Caco-2 (cell line): ENCODE measurements at regions not wholly inside any gene's neighbourhood (a gene's known extent, or its start where the extent isn't known, plus 50 kb on each side); places are given as distances from the start of the nearest gene placed in this dataset.

ENCODE experiments used
- BruUV-seq: library from RNA; stranded (reverse); fragments of 400-500 nt; replicated peaks from 2 replicates; lab custom pipeline; 2021; lab: Mats Ljungman, UMichigan
- CTCF ChIA-PET: fragments of 300-600 bp; sonication (Branson Sonifier 250); formaldehyde crosslinking; loops from one replicate; lab custom pipeline; 2022; ENCODE audit warnings: antibody characterized with exemption; lab: Charles Lee
- POLR2A ChIA-PET: fragments of 300-600 bp; sonication (Branson Sonifier 250); formaldehyde crosslinking; loops from one replicate; lab custom pipeline; 2022; ENCODE audit warnings: antibody characterized with exemption; lab: Charles Lee
- DNase-seq, 2 experiments: peaks; one replicate each; pipeline versions ENCODE4 v3.0.0 to v3.0.0-alpha.2; 2020 to 2022
- H3K27me3 ChIP-seq: replicated peaks from 2 replicates; pipeline ENCODE4 v1.6.0; 2011; ENCODE audit warnings: low read length; ENCODE audit not compliant: control insufficient read depth, insufficient read depth
- H3K36me3 ChIP-seq: 2 replicates; pipeline ENCODE4 v1.5.1; 2011; ENCODE audit warnings: low read length; ENCODE audit not compliant: control insufficient read depth, insufficient read depth
- H3K4me1 ChIP-seq: fragments of 250-450 bp; sonication (Bioruptor Pico); 2 replicates; pipeline ENCODE4 v1.5.1; 2020; ENCODE audit warnings: mild to moderate bottlenecking
- H3K4me3 ChIP-seq: 2 replicates; pipeline ENCODE4 v1.5.1; 2011; ENCODE audit warnings: low read depth, mild to moderate bottlenecking, control low read depth, low read length
- H3K9me3 ChIP-seq: fragments of 250-450 bp; sonication (Bioruptor Pico); 2 replicates; pipeline ENCODE4 v1.5.1; 2020; ENCODE audit warnings: mild to moderate bottlenecking, moderate library complexity
- H3K27ac Mint-ChIP-seq: one replicate; pipeline ENCODE4 v1.8.0; 2022; ENCODE audit warnings: mixed read lengths; ENCODE audit not compliant: unreplicated experiment
- H3K27me3 Mint-ChIP-seq: one replicate; pipeline ENCODE4 v1.8.0; 2022; ENCODE audit warnings: mixed read lengths; ENCODE audit not compliant: insufficient read depth, unreplicated experiment
- H3K36me3 Mint-ChIP-seq: one replicate; pipeline ENCODE4 v1.8.0; 2022; ENCODE audit warnings: mild to moderate bottlenecking, mixed read lengths; ENCODE audit not compliant: insufficient read depth, unreplicated experiment
- H3K4me1 Mint-ChIP-seq: one replicate; pipeline ENCODE4 v1.8.0; 2022; ENCODE audit warnings: low read depth, mixed read lengths; ENCODE audit not compliant: unreplicated experiment
- H3K4me3 Mint-ChIP-seq: one replicate; pipeline ENCODE4 v1.8.0; 2022; ENCODE audit warnings: mild to moderate bottlenecking, moderate library complexity, mixed read lengths; ENCODE audit not compliant: unreplicated experiment
- H3K9me3 Mint-ChIP-seq: one replicate; pipeline ENCODE4 v1.8.0; 2022; ENCODE audit warnings: mixed read lengths; ENCODE audit not compliant: unreplicated experiment
- CTCF ChIP-seq, 2 experiments: fragments of 200-600 bp in 1 of 2; IDR thresholded peaks; 1 replicate in 1 of 2; 2 replicates in 1 of 2; pipeline versions ENCODE4 v1.5.1 to v1.8.0; 2011 to 2022; ENCODE audit warnings: antibody characterized with exemption in 1 of 2, control low read depth in 1 of 2, inconsistent platforms in 1 of 2, low read depth in 1 of 2, low read length in 1 of 2, mild to moderate bottlenecking in 1 of 2, moderate library complexity in 1 of 2; ENCODE audit not compliant: insufficient read depth in 1 of 2, severe bottlenecking in 1 of 2, unreplicated experiment in 1 of 2
- intact Hi-C: fragments of 100-400 bp; cut with micrococcal nuclease; formaldehyde crosslinking; loops from one replicate; pipeline ENCODE4 v1.10.0; 2022; ENCODE audit not compliant: unreplicated experiment

GRCh38 chr15:46591462-46591861 is 956.6 kb downstream of the SQOR start:
- peaks cover 14% of the 10 kb centered on the region for H3K9me3 Mint-ChIP-seq
- intact Hi-C loops = no loop called here
- Histone ChIP-seq H3K27me3 (no peaks in the 10 kb centered on the region), H3K9me3 (no peaks in the 10 kb centered on the region), H3K36me3 (no peaks in the 10 kb centered on the region), H3K4me3 (no peak overlapping the region), H3K4me1 (no peaks in the 10 kb centered on the region; the same call in 1 of the 2 replicates)
- POLR2A ChIA-PET = no interaction called here
- no peaks in the 10 kb centered on the region for H3K4me1 Mint-ChIP-seq
- no peaks in the 10 kb centered on the region for H3K36me3 Mint-ChIP-seq
- CTCF ChIA-PET = no interaction called here
- no peak for TF ChIP-seq CTCF (IDR thresholded peaks at IDR 0.05; ENCODE audit: insufficient read depth in 1 of 2, low read depth in 1 of 2, low read length in 1 of 2, severe bottlenecking in 1 of 2, unreplicated experiment in 1 of 2)
- H3K27ac Mint-ChIP-seq = no peak overlapping the region
- no peak overlapping the region for H3K4me3 Mint-ChIP-seq
- no TSS peak for BruUV-seq
- no peaks in the 10 kb centered on the region for H3K27me3 Mint-ChIP-seq
- no peak for DNase-seq

- H3K36me3 ChIP-seq = no peaks in the 10 kb centered on the region
- no peak overlapping the region for H3K4me3 Mint-ChIP-seq
- no peak for DNase-seq
- TF ChIP-seq CTCF (IDR thresholded peaks at IDR 0.05; ENCODE audit: insufficient read depth in 1 of 2, low read depth in 1 of 2, low read length in 1 of 2, severe bottlenecking in 1 of 2, unreplicated experiment in 1 of 2) = no peak
- CTCF ChIA-PET = no interaction called here
- no peaks in the 10 kb centered on the region for H3K27me3 ChIP-seq
- peaks cover 8% of the 10 kb centered on the region for H3K9me3 Mint-ChIP-seq
- no peaks in the 10 kb centered on the region for H3K27me3 Mint-ChIP-seq
- H3K4me3 ChIP-seq = no peak overlapping the region
- H3K36me3 Mint-ChIP-seq = no peaks in the 10 kb centered on the region
- H3K9me3 ChIP-seq = no peaks in the 10 kb centered on the region
- H3K27ac Mint-ChIP-seq = no peak overlapping the region
- POLR2A ChIA-PET = no interaction called here
- no peaks in the 10 kb centered on the region for H3K4me1 Mint-ChIP-seq
- intact Hi-C loops = no loop called here
- BruUV-seq = no TSS peak
- no peaks in the 10 kb centered on the region; the same call in 1 of the 2 replicates for H3K4me1 ChIP-seq
These were observed 960.2 kb downstream of the SQOR start for GRCh38 chr15:46595016-46595415.

GRCh38 chr15:46607077-46607476 is 972.2 kb downstream of the SQOR start:
- Mint-ChIP-seq H3K27ac (no peak overlapping the region), H3K4me1 (no peaks in the 10 kb centered on the region), H3K36me3 (no peaks in the 10 kb centered on the region), H3K9me3 (no peaks in the 10 kb centered on the region), H3K27me3 (no peaks in the 10 kb centered on the region), H3K4me3 (no peak overlapping the region)
- Histone ChIP-seq H3K36me3 (no peaks in the 10 kb centered on the region), H3K27me3 (no peaks in the 10 kb centered on the region), H3K4me3 (no peak overlapping the region), H3K9me3 (no peaks in the 10 kb centered on the region), H3K4me1 (no peaks in the 10 kb centered on the region)
- CTCF ChIA-PET = no interaction called here
- BruUV-seq = no TSS peak
- DNase-seq = no peak
- intact Hi-C loops = no loop called here
- POLR2A ChIA-PET = no interaction called here
- no peak for TF ChIP-seq CTCF (IDR thresholded peaks at IDR 0.05; ENCODE audit: insufficient read depth in 1 of 2, low read depth in 1 of 2, low read length in 1 of 2, severe bottlenecking in 1 of 2, unreplicated experiment in 1 of 2)
